ENCODE measurements at regions not wholly inside any gene's neighbourhood (a gene's known extent, or its start where the extent isn't known, plus 50 kb on each side); places are given as distances from the start of the nearest gene placed in this dataset.

DNA sequence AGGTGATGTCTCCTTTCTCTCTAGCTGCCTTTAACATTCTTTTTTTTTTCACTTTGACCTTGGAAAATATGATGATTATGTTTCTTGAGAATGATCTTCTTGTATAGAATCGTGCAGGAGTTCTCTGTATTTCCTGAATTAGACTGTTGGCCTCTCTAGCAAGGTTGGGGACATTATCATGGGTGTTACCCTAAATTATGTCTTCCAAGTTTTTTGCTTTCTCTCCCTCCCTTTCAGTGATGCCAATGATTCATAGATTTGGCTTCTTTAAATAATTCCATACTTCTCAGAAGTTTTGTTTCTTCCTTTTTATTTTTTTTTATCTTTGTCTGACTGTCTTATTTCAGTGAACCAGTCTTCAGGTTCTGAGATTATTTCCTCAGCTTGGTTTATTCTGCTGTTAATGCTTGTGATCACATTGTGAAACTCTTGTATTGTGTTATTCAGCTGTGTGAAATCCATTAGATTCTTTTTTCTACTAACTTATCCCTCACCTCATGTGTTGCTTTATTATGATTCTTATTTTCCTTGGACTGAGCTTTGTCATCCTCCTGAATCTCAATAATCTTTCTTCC lies 268.4 kb upstream of the NRIP1 start:
- no peak for TF ChIP-seq CTCF (conservative IDR thresholded peaks at IDR 0.05)
- no peak for TF ChIP-seq ZFX (IDR thresholded peaks at IDR 0.05)

All from C4-2B (cell line).